ENCODE measurements at regions not wholly inside any gene's neighbourhood (a gene's known extent, or its start where the extent isn't known, plus 50 kb on each side); places are given as distances from the start of the nearest gene placed in this dataset.
"Not testable (repeated sequence)": the region's sequence is repeated elsewhere in the genome, so short reads cannot be mapped to it uniquely, and the experiment has no call there.

GRCh38 chr12:59398164-59398563 is 197.7 kb upstream of the SLC16A7 start:
- no peak for TF ChIP-seq CTCF (conservative IDR thresholded peaks at IDR 0.05; ENCODE audit: low read depth, low read length)
- DNase-seq (ENCODE audit: low read depth), result no peak

GRCh38 chr12:59396919-59397318 is 198.9 kb upstream of the SLC16A7 start:
- no peak for DNase-seq (ENCODE audit: low read depth)
- no peak for TF ChIP-seq CTCF (conservative IDR thresholded peaks at IDR 0.05; ENCODE audit: low read depth, low read length)
- H3K4me3 ChIP-seq (ENCODE audit: low read depth, low read length), result no peak overlapping the region

More at GRCh38 chr12:59398164-59398563, 197.7 kb upstream of the SLC16A7 start:
- H3K4me3 ChIP-seq (ENCODE audit: low read depth, low read length), result no peak overlapping the region

GRCh38 chr12:59396519-59396918 is 199.3 kb upstream of the SLC16A7 start:
- TF ChIP-seq CTCF (conservative IDR thresholded peaks at IDR 0.05; ENCODE audit: low read depth, low read length), result peak; percentile 5
- no peak overlapping the region for H3K4me3 ChIP-seq (ENCODE audit: low read depth, low read length)
- peak; percentile 23 for DNase-seq (ENCODE audit: low read depth)

- H3K4me3 ChIP-seq (ENCODE audit: low read depth, low read length), result not testable (repeated sequence)
- peak; percentile 20 for DNase-seq (ENCODE audit: low read depth)
These were observed 200.5 kb upstream of the SLC16A7 start for GRCh38 chr12:59395310-59395709.

- H3K4me3 ChIP-seq (ENCODE audit: low read depth, low read length), result no peak overlapping the region
- DNase-seq (ENCODE audit: low read depth), result no peak
- no peak for TF ChIP-seq CTCF (conservative IDR thresholded peaks at IDR 0.05; ENCODE audit: low read depth, low read length)
These were observed 202.3 kb upstream of the SLC16A7 start for GRCh38 chr12:59393506-59393905.

GRCh38 chr12:59389968-59390576 is 205.8 kb upstream of the SLC16A7 start:
- H3K4me3 ChIP-seq (ENCODE audit: low read depth, low read length), result no peak overlapping the region
- no peak for TF ChIP-seq CTCF (conservative IDR thresholded peaks at IDR 0.05; ENCODE audit: low read depth, low read length)
- DNase-seq (ENCODE audit: low read depth), result no peak

- no peak for TF ChIP-seq CTCF (conservative IDR thresholded peaks at IDR 0.05; ENCODE audit: low read depth, low read length)
- H3K4me3 ChIP-seq (ENCODE audit: low read depth, low read length), result no peak overlapping the region
- no peak for DNase-seq (ENCODE audit: low read depth)
These were observed 207.1 kb upstream of the SLC16A7 start for GRCh38 chr12:59388694-59389093.

Measured in epithelial cell of proximal tubule (primary cell).